CD14-positive monocyte (primary cell): ENCODE measurements at regions not wholly inside any gene's neighbourhood (a gene's known extent, or its start where the extent isn't known, plus 50 kb on each side); places are given as distances from the start of the nearest gene placed in this dataset.
A peak's percentile ranks its signal among the peaks of the same experiment; 100 is the strongest.

Source experiments
- DNase-seq, 3 donors: peaks; one replicate each; pipeline ENCODE4 v3.0.0-alpha.2; 2011 to 2022
- H2AFZ ChIP-seq: 2 replicates; pipeline ENCODE4 v1.6.0; 2012; ENCODE audit warnings: mild to moderate bottlenecking, low read depth, low read length, inconsistent platforms; ENCODE audit not compliant: insufficient read depth, poor library complexity, severe bottlenecking
- H3K27ac ChIP-seq, 2 donors: 1 replicate in 1 of 2; 2 replicates in 1 of 2; pipeline ENCODE4 v1.5.1; 2012 to 2013; ENCODE audit warnings: low read length in 2 of 2, control low read depth in 1 of 2, inconsistent platforms in 1 of 2, low read depth in 1 of 2, mild to moderate bottlenecking in 1 of 2
- H3K27me3 ChIP-seq, 2 donors: one replicate each; pipeline versions ENCODE4 v1.6.0 to v1.6.1; 2011 to 2013; ENCODE audit warnings: low read length in 2 of 2; ENCODE audit not compliant: control insufficient read depth in 2 of 2, insufficient read depth in 2 of 2
- H3K36me3 ChIP-seq, 2 donors: replicated peaks in 1 of 2; 1 replicate in 1 of 2; 2 replicates in 1 of 2; pipeline versions ENCODE4 v1.5.1 to v1.6.1; 2012 to 2013; ENCODE audit warnings: low read length in 2 of 2, control low read depth in 1 of 2, inconsistent platforms in 1 of 2, mild to moderate bottlenecking in 1 of 2; ENCODE audit not compliant: insufficient read depth in 2 of 2, control insufficient read depth in 1 of 2
- H3K4me1 ChIP-seq, 2 donors: 1 replicate in 1 of 2; 2 replicates in 1 of 2; pipeline versions ENCODE4 v1.5.1 to v1.6.1; 2012 to 2013; ENCODE audit warnings: low read length in 2 of 2, control low read depth in 1 of 2, inconsistent platforms in 1 of 2, mild to moderate bottlenecking in 1 of 2, moderate library complexity in 1 of 2; ENCODE audit not compliant: insufficient read depth in 2 of 2, control insufficient read depth in 1 of 2
- H3K4me2 ChIP-seq: replicated peaks from 2 replicates; pipeline ENCODE3; 2012; ENCODE audit warnings: low read length, moderate library complexity, mild to moderate bottlenecking; ENCODE audit not compliant: poor library complexity, severe bottlenecking; ENCODE audit errors: extremely low read depth
- H3K4me3 ChIP-seq, 3 experiments: fragments of 200-600 bp in 1 of 3; sonication (generic) in 1 of 3; replicated peaks in 1 of 3; 1 replicate in 2 of 3; 2 replicates in 1 of 3; pipeline ENCODE4 v1.5.1; 2011 to 2013; ENCODE audit warnings: low read length in 3 of 3, mild to moderate bottlenecking in 3 of 3, control low read depth in 2 of 3, low read depth in 2 of 3, inconsistent platforms in 1 of 3, moderate library complexity in 1 of 3
- H3K79me2 ChIP-seq: 2 replicates; pipeline ENCODE4 v1.6.0; 2012; ENCODE audit warnings: mild to moderate bottlenecking, control low read depth, inconsistent platforms, low read length, moderate library complexity; ENCODE audit not compliant: insufficient read depth
- H3K9ac ChIP-seq: 2 replicates; pipeline ENCODE4 v1.6.0; 2017; ENCODE audit warnings: low read length, mild to moderate bottlenecking; ENCODE audit not compliant: insufficient read depth, poor library complexity, severe bottlenecking
- H3K9me3 ChIP-seq, 2 donors: replicated peaks in 1 of 2; 1 replicate in 1 of 2; 2 replicates in 1 of 2; pipeline versions ENCODE4 v1.5.1 to v1.6.1; 2012 to 2013; ENCODE audit warnings: low read length in 2 of 2, control low read depth in 1 of 2; ENCODE audit not compliant: control insufficient read depth in 1 of 2, insufficient read depth in 1 of 2
- H4K20me1 ChIP-seq: 2 replicates; pipeline ENCODE4 v1.6.0; 2012; ENCODE audit warnings: mild to moderate bottlenecking, low read length, control low read depth, moderate library complexity; ENCODE audit not compliant: insufficient read depth
- H3K27ac Mint-ChIP-seq, 7 donors: one replicate each; pipeline ENCODE4 v1.8.0; 2020; ENCODE audit warnings: mild to moderate bottlenecking in 7 of 7, mixed read lengths in 7 of 7, moderate library complexity in 6 of 7, inconsistent platforms in 2 of 7
- H3K27me3 Mint-ChIP-seq, 3 donors: one replicate each; pipeline ENCODE4 v1.8.0; 2021 to 2022; ENCODE audit warnings: low read depth in 3 of 3, mild to moderate bottlenecking in 3 of 3, mixed read lengths in 3 of 3, moderate library complexity in 3 of 3, inconsistent platforms in 1 of 3
- H3K36me3 Mint-ChIP-seq, 2 donors: one replicate each; pipeline ENCODE4 v1.8.0; 2020; ENCODE audit warnings: mixed read lengths in 2 of 2, inconsistent platforms in 1 of 2, mild to moderate bottlenecking in 1 of 2
- H3K4me1 Mint-ChIP-seq: one replicate; pipeline ENCODE4 v1.8.0; 2020; ENCODE audit warnings: mild to moderate bottlenecking, mixed read lengths
- H3K4me3 Mint-ChIP-seq, 2 donors: one replicate each; pipeline ENCODE4 v1.8.0; 2020; ENCODE audit warnings: mild to moderate bottlenecking in 2 of 2, mixed read lengths in 2 of 2, moderate library complexity in 1 of 2
- H3K9me3 Mint-ChIP-seq, 7 donors: one replicate each; pipeline ENCODE4 v1.8.0; 2020 to 2022; ENCODE audit warnings: mixed read lengths in 7 of 7, mild to moderate bottlenecking in 6 of 7, moderate library complexity in 6 of 7, inconsistent platforms in 2 of 7
- CTCF ChIP-seq: fragments of 200-600 bp; IDR thresholded peaks from one replicate; pipeline ENCODE4 v1.8.0; 2022; ENCODE audit warnings: antibody characterized with exemption, mild to moderate bottlenecking
- WGBS: methylation state at CpG from one replicate; pipeline ENCODE4 v1.1.5; 2013; ENCODE audit warnings: missing lambda C conversion rate; ENCODE audit not compliant: insufficient coverage; 5-methylcytosine and 5-hydroxymethylcytosine counted together
- intact Hi-C, 2 donors: fragments of 100-400 bp; cut with micrococcal nuclease; formaldehyde crosslinking; loops; one replicate each; pipeline versions ENCODE4 v1.15.0 to v1.15.1; 2023

- H3K27me3 ChIP-seq: no peaks in the 10 kb centered on the region
- intact Hi-C loops: no loop called here
- no peaks in the 10 kb centered on the region for H3K79me2 ChIP-seq
- Mint-ChIP-seq H3K4me3 (no peak overlapping the region), H3K27ac (peak overlapping the region in 2 of 7 donors; percentile 15 to 70), H3K36me3 (no peaks in the 10 kb centered on the region), H3K4me1 (peaks cover 42% of the 10 kb centered on the region), H3K9me3 (peaks cover 0 to 6% (median 2%) of the 10 kb centered on the region in 7 donors), H3K27me3 (no peaks in the 10 kb centered on the region)
- no peak overlapping the region for H3K4me2 ChIP-seq
- no peak overlapping the region for H2AFZ ChIP-seq
- TF ChIP-seq CTCF: no peak
- H3K9me3 ChIP-seq: no peaks in the 10 kb centered on the region
- H3K9ac ChIP-seq: no peak overlapping the region
- no peak for DNase-seq
- H3K36me3 ChIP-seq: no peaks in the 10 kb centered on the region
- H3K4me3 ChIP-seq: no peak overlapping the region
- 84% methylated on average over 4 of the region's 7 CpGs for WGBS
- peaks cover 34 to 49% of the 10 kb centered on the region in 2 donors for H3K4me1 ChIP-seq
- H3K27ac ChIP-seq: no peak overlapping the region
- H4K20me1 ChIP-seq: no peaks in the 10 kb centered on the region
Observed at GRCh38 chr3:177946048-177946447, 590.2 kb upstream of the KCNMB2 start.

GRCh38 chr3:177946497-177946896 lies 589.7 kb upstream of the KCNMB2 start:
- Histone ChIP-seq H3K36me3 (no peaks in the 10 kb centered on the region), H4K20me1 (no peaks in the 10 kb centered on the region), H3K4me3 (no peak overlapping the region), H3K27ac (no peak overlapping the region), H3K79me2 (no peaks in the 10 kb centered on the region), H3K4me1 (peaks cover 34 to 49% of the 10 kb centered on the region in 2 donors), H3K9me3 (no peaks in the 10 kb centered on the region), H2AFZ (no peak overlapping the region), H3K4me2 (no peak overlapping the region), H3K27me3 (no peaks in the 10 kb centered on the region), H3K9ac (no peak overlapping the region)
- no peak for DNase-seq
- Mint-ChIP-seq H3K27me3 (no peaks in the 10 kb centered on the region), H3K9me3 (peaks cover 0 to 6% (median 2%) of the 10 kb centered on the region in 7 donors), H3K4me3 (no peak overlapping the region), H3K27ac (peak overlapping the region in 1 of 7 donors; percentile 13), H3K4me1 (peaks cover 42% of the 10 kb centered on the region), H3K36me3 (no peaks in the 10 kb centered on the region)
- intact Hi-C loops: no loop called here
- TF ChIP-seq CTCF: no peak
- no CpG with 5 or more reads among the region's 1 CpG for WGBS
